Right atrium auricular region (tissue), 2 donors: ENCODE measurements at regions not wholly inside any gene's neighbourhood (a gene's known extent, or its start where the extent isn't known, plus 50 kb on each side); places are given as distances from the start of the nearest gene placed in this dataset.

Experiments used
- DNase-seq: peaks from one replicate; pipeline ENCODE4 v3.0.0-alpha.2; 2019; ENCODE audit warnings: low spot score
- H3K27ac ChIP-seq, 2 donors: fragments of 200-600 bp; sonication (generic); 1 replicate in 1 of 2; 2 replicates in 1 of 2; pipeline ENCODE4 v1.5.1; 2016 to 2019
- H3K27me3 ChIP-seq, 2 donors: fragments of 200-600 bp; sonication (generic); one replicate each; pipeline versions ENCODE4 v1.5.1 to v1.6.0; 2017 to 2019
- H3K36me3 ChIP-seq: fragments of 200-600 bp; sonication (generic); one replicate; pipeline ENCODE4 v1.5.1; 2016
- H3K4me1 ChIP-seq, 2 donors: fragments of 200-600 bp; sonication (generic); one replicate each; pipeline versions ENCODE4 v1.5.1 to v1.6.0; 2017 to 2019
- H3K4me3 ChIP-seq, 2 donors: fragments of 200-600 bp; sonication (generic); 1 replicate in 1 of 2; 2 replicates in 1 of 2; pipeline ENCODE4 v1.5.1; 2017 to 2019; ENCODE audit warnings: mild to moderate bottlenecking in 1 of 2, moderate library complexity in 1 of 2
- H3K9me3 ChIP-seq, 2 donors: fragments of 200-600 bp; sonication (generic); one replicate each; pipeline ENCODE4 v1.5.1; 2019
- TF ChIP-seq, protein P1 (sequence below), 2 donors: fragments of 200-600 bp; sonication (generic); IDR thresholded peaks; one replicate each; pipeline ENCODE4 v1.5.1; 2019; ENCODE audit warnings: antibody characterized with exemption in 2 of 2

DNA sequence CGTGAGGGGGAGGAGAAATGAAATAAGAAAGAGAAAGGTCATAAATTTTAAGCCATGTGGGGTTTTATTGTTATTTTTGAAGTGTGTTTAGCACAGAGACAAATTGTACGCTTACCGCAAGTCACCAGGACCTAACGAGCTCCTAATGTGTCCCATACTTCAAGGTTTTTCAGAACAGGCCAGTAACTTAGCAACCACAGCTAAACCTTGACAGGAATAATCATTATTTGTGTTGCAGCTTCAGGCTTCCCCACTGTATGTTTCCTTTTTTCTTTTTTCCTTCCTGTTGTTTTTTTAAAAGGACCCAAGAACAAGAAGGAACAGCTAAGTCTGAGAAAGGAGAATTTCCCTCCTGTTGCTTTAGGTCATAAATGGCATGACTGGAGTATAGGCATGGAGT is 160.8 kb downstream of the TUSC7 start:
- no peak for DNase-seq
- Histone ChIP-seq H3K4me3 (no peak overlapping the region), H3K27me3 (no peaks in the 10 kb centered on the region), H3K9me3 (peaks cover 0 to 3% of the 10 kb centered on the region in 2 donors), H3K36me3 (no peaks in the 10 kb centered on the region), H3K27ac (no peak overlapping the region), H3K4me1 (no peaks in the 10 kb centered on the region)
- TF ChIP-seq, protein P1, sequence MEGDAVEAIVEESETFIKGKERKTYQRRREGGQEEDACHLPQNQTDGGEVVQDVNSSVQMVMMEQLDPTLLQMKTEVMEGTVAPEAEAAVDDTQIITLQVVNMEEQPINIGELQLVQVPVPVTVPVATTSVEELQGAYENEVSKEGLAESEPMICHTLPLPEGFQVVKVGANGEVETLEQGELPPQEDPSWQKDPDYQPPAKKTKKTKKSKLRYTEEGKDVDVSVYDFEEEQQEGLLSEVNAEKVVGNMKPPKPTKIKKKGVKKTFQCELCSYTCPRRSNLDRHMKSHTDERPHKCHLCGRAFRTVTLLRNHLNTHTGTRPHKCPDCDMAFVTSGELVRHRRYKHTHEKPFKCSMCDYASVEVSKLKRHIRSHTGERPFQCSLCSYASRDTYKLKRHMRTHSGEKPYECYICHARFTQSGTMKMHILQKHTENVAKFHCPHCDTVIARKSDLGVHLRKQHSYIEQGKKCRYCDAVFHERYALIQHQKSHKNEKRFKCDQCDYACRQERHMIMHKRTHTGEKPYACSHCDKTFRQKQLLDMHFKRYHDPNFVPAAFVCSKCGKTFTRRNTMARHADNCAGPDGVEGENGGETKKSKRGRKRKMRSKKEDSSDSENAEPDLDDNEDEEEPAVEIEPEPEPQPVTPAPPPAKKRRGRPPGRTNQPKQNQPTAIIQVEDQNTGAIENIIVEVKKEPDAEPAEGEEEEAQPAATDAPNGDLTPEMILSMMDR (IDR thresholded peaks at IDR 0.05) = no peak

DNA sequence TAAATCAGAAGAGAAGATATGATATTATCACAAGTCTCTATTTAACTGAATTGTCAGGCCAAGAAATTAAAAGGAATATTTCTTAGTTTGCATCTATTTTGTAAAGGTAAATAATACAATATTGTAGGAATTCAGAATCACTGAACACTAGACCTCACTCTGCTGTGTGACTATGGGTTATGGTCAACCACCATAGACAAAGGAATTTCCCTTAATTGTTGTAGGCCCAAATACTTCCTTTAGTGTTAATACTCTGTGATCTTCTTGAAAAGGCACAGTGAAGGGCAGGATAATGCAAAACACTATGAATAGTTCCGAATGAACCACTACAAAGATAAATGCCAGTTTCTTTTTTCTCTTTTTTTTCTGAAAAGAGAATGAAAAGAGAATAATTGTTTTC is 162.3 kb downstream of the TUSC7 start:
- Histone ChIP-seq H3K4me3 (no peak overlapping the region), H3K9me3 (peaks cover 0 to 6% of the 10 kb centered on the region in 2 donors), H3K36me3 (no peaks in the 10 kb centered on the region), H3K4me1 (no peaks in the 10 kb centered on the region), H3K27ac (no peak overlapping the region), H3K27me3 (no peaks in the 10 kb centered on the region)
- TF ChIP-seq, protein P1 (IDR thresholded peaks at IDR 0.05) = no peak
- no peak for DNase-seq

DNA sequence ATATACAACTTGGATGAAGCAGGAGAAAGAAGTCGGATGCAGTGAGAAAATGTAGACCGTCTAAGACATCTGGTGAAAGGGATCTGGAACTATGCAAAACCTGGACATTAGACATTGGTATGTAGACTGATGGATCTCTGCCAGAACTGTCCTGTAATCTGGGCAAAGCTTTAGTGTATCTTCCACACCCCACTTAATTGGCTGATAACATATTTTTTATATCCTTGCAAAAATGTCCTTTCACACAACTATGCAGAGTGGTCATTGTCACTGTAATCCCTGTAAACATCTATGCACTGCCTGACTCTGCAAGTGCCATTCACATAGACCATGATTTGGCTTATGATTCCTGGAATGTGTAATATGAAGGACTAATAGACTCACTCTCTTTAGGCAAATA is 163.1 kb downstream of the TUSC7 start:
- H3K9me3 ChIP-seq = peaks cover 0 to 6% of the 10 kb centered on the region in 2 donors
- H3K27me3 ChIP-seq = no peaks in the 10 kb centered on the region
- no peaks in the 10 kb centered on the region for H3K36me3 ChIP-seq
- TF ChIP-seq, protein P1 (IDR thresholded peaks at IDR 0.05) = no peak
- no peak for DNase-seq
- H3K27ac ChIP-seq = no peak overlapping the region
- no peak overlapping the region for H3K4me3 ChIP-seq
- no peaks in the 10 kb centered on the region for H3K4me1 ChIP-seq

DNA sequence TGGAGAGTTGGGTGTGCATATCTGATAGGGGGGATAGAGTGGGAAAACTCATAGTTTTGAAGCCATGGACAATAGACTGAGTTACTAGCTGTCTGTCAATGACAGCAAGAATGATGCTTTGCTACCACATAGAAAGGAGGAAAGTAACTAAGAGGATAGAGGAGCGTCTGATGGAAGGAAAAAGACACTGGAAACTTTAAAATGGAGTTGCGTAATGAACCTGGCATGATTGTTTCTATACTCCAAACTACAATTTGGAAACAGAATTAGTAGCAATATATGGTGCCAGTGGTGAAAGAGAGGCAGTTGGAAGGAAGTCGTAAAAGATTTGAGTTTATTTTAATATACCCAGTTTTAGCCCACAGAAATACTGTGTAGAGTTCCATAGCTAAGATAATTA is 163.6 kb downstream of the TUSC7 start:
- Histone ChIP-seq H3K4me1 (no peaks in the 10 kb centered on the region), H3K4me3 (no peak overlapping the region), H3K27ac (no peak overlapping the region), H3K36me3 (no peaks in the 10 kb centered on the region), H3K9me3 (peaks cover 0 to 6% of the 10 kb centered on the region in 2 donors), H3K27me3 (no peaks in the 10 kb centered on the region)
- no peak for DNase-seq
- TF ChIP-seq, protein P1 (IDR thresholded peaks at IDR 0.05) = no peak

DNA sequence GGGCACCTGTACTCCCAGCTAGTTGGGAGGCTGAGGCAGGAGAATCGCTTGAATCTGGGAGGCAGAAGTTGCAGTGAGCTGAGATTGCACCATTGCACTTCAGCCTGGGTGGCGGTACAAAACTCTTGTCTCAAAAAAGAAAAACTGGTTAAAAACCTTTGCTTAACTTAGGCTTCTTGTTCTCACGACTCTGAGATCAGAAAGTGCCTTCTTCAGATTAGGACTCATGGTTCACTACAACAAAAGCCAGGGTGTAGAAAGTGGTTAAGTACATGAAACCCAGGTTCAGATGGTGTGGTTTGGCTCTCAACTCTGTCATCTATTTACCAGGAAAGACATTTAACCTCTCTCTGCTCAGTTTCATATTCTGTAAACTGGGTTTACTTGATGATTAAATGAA is 168.4 kb downstream of the TUSC7 start:
- H3K9me3 ChIP-seq = peaks cover 0 to 6% of the 10 kb centered on the region in 2 donors
- no peak overlapping the region for H3K27ac ChIP-seq
- H3K4me1 ChIP-seq = no peaks in the 10 kb centered on the region
- H3K27me3 ChIP-seq = no peaks in the 10 kb centered on the region
- no peak for DNase-seq
- no peak overlapping the region for H3K4me3 ChIP-seq
- H3K36me3 ChIP-seq = no peaks in the 10 kb centered on the region
- TF ChIP-seq, protein P1 (IDR thresholded peaks at IDR 0.05) = no peak

DNA sequence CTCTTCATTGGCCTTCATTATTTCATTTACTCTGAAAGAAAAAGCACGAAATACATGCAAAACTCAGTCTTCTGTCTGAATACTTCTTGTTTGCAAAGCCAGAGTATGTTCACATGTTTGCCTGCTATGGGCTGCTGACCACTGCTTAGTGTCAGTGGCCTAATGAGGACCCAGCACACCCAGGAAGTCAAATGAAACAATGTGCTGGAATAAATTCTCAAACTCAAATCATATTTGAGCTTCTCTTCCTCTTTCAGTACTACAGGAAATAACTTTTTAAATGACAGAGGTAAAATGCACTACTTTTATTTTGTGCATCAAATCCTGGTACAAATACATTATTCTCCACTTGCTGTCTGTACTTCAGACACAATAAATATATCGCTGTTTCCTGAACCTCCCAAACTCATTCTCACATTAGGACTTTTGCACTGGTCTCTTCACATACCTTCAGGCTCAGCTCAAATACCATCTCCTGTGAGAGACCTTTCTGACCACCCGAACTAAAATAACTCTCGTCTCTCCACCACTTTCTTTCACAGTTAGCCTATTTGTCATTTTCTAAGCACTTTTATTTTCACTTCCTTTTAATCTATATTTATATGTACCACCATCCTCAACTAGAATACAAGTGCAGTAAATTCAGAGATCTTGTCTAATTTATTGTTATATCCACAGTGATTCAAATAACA is 176.8 kb downstream of the TUSC7 start:
- Histone ChIP-seq H3K27me3 (no peaks in the 10 kb centered on the region), H3K27ac (no peak overlapping the region), H3K9me3 (no peaks in the 10 kb centered on the region), H3K4me3 (no peak overlapping the region), H3K36me3 (no peaks in the 10 kb centered on the region), H3K4me1 (no peaks in the 10 kb centered on the region)
- TF ChIP-seq, protein P1 (IDR thresholded peaks at IDR 0.05) = no peak
- DNase-seq = no peak
